IMR-90 (cell line): ENCODE measurements at regions not wholly inside any gene's neighbourhood (a gene's known extent, or its start where the extent isn't known, plus 50 kb on each side); places are given as distances from the start of the nearest gene placed in this dataset.

ENCODE experiments used
- ATAC-seq: fragments of 200-7000 bp; cut with Tn5 transposase; 2 replicates; pipeline ENCODE4 v1.9.1; 2020; ENCODE audit warnings: low read depth, mild to moderate bottlenecking, moderate library complexity
- BruUV-seq: library from RNA; stranded (reverse); fragments of 400-500 nt; replicated peaks from 2 replicates; lab custom pipeline; 2021; lab: Mats Ljungman, UMichigan
- CTCF ChIA-PET: fragments of 300-600 bp; formaldehyde crosslinking; extraction: SDS; loops from one replicate; lab custom pipeline; 2021; ENCODE audit warnings: antibody characterized with exemption; lab: Yijun Ruan, JAX
- POLR2A ChIA-PET: fragments of 300-600 bp; sonication (Branson Sonifier 250); formaldehyde crosslinking; loops from one replicate; lab custom pipeline; 2022; ENCODE audit warnings: antibody characterized with exemption; ENCODE audit not compliant: unreplicated experiment; lab: Charles Lee
- DNase-seq: peaks from one replicate; pipeline ENCODE4 v3.0.0; 2013
- H2AFZ ChIP-seq: replicated peaks from 2 replicates; pipeline ENCODE3; 2013; ENCODE audit warnings: low read length, mild to moderate bottlenecking; ENCODE audit not compliant: poor library complexity
- H2AK5ac ChIP-seq: 2 replicates; pipeline ENCODE4 v1.6.1; 2013; ENCODE audit warnings: low read depth, low read length, inconsistent platforms
- H2AK9ac ChIP-seq: replicated peaks from 2 replicates; pipeline ENCODE3; 2013; ENCODE audit warnings: mild to moderate bottlenecking, low read depth, low read length, moderate library complexity; ENCODE audit not compliant: poor library complexity
- H2BK120ac ChIP-seq: 2 replicates; pipeline ENCODE4 v1.6.1; 2013; ENCODE audit warnings: low read depth, low read length, inconsistent platforms
- H2BK15ac ChIP-seq: 3 replicates; pipeline ENCODE4 v1.6.1; 2013; ENCODE audit warnings: low read depth, low read length, inconsistent platforms
- H2BK20ac ChIP-seq: 2 replicates; pipeline ENCODE4 v1.6.1; 2013; ENCODE audit warnings: low read depth, mild to moderate bottlenecking, inconsistent platforms, low read length, moderate library complexity
- H2BK5ac ChIP-seq: 2 replicates; pipeline ENCODE4 v1.6.1; 2013; ENCODE audit warnings: mild to moderate bottlenecking, low read depth, low read length, inconsistent platforms; ENCODE audit not compliant: poor library complexity, severe bottlenecking
- H3K14ac ChIP-seq: replicated peaks from 2 replicates; pipeline ENCODE4 v1.6.1; 2013; ENCODE audit warnings: low read depth, low read length, inconsistent platforms
- H3K18ac ChIP-seq: 2 replicates; pipeline ENCODE4 v1.6.1; 2013; ENCODE audit warnings: low read depth, low read length, control low read depth
- H3K23ac ChIP-seq: 2 replicates; pipeline ENCODE4 v1.6.1; 2013; ENCODE audit warnings: low read depth, low read length, inconsistent platforms
- H3K27ac ChIP-seq: 2 replicates; pipeline ENCODE4 v1.5.1; 2013; ENCODE audit warnings: mild to moderate bottlenecking, control low read depth, low read length; ENCODE audit not compliant: insufficient read depth
- H3K27me3 ChIP-seq: 2 replicates; pipeline ENCODE4 v1.6.1; 2013; ENCODE audit warnings: low read length; ENCODE audit not compliant: control insufficient read depth, insufficient read depth
- H3K36me3 ChIP-seq: 2 replicates; pipeline ENCODE4 v1.6.1; 2013; ENCODE audit warnings: low read length, mixed read lengths; ENCODE audit not compliant: control insufficient read depth, insufficient read depth
- H3K4ac ChIP-seq: 2 replicates; pipeline ENCODE4 v1.6.1; 2013; ENCODE audit warnings: low read depth, low read length, inconsistent platforms
- H3K4me1 ChIP-seq: 2 replicates; pipeline ENCODE4 v1.6.1; 2013; ENCODE audit warnings: low read length, mixed read lengths; ENCODE audit not compliant: control insufficient read depth, insufficient read depth
- H3K4me2 ChIP-seq: 2 replicates; pipeline ENCODE4 v1.6.1; 2013; ENCODE audit warnings: low read depth, mild to moderate bottlenecking, control low read depth, low read length, moderate library complexity
- H3K4me3 ChIP-seq: 2 replicates; pipeline ENCODE4 v1.5.1; 2013; ENCODE audit warnings: low read depth, mild to moderate bottlenecking, control low read depth, low read length, moderate library complexity; ENCODE audit not compliant: insufficient read depth
- H3K56ac ChIP-seq: 2 replicates; pipeline ENCODE4 v1.6.1; 2013; ENCODE audit warnings: low read length, inconsistent platforms; ENCODE audit not compliant: insufficient read depth; ENCODE audit errors: extremely low read depth
- H3K79me1 ChIP-seq, 2 experiments: 2 replicates each; pipeline ENCODE4 v1.6.1; 2013; ENCODE audit warnings: low read length in 2 of 2, inconsistent platforms in 1 of 2, low read depth in 1 of 2
- H3K9ac ChIP-seq: 2 replicates; pipeline ENCODE4 v1.6.1; 2013; ENCODE audit warnings: low read depth, low read length, control low read depth
- H3K9me1 ChIP-seq: 2 replicates; pipeline ENCODE4 v1.6.1; 2013; ENCODE audit warnings: low read length, inconsistent platforms; ENCODE audit not compliant: insufficient read depth
- H3K9me3 ChIP-seq: 2 replicates; pipeline ENCODE4 v1.6.1; 2013; ENCODE audit warnings: low read length; ENCODE audit not compliant: control insufficient read depth, insufficient read depth
- H4K20me1 ChIP-seq: 2 replicates; pipeline ENCODE4 v1.6.1; 2013; ENCODE audit warnings: low read length, inconsistent platforms; ENCODE audit not compliant: insufficient read depth
- H4K5ac ChIP-seq: 2 replicates; pipeline ENCODE4 v1.6.1; 2013; ENCODE audit warnings: mild to moderate bottlenecking, low read depth, low read length, control low read depth
- H4K8ac ChIP-seq, 2 experiments: 2 replicates each; pipeline ENCODE4 v1.6.1; 2013; ENCODE audit warnings: low read depth in 2 of 2, low read length in 2 of 2, control low read depth in 1 of 2, inconsistent platforms in 1 of 2
- H4K91ac ChIP-seq: 2 replicates; pipeline ENCODE4 v1.6.1; 2013; ENCODE audit warnings: low read depth, low read length, inconsistent platforms; ENCODE audit not compliant: insufficient read depth
- BHLHE40 ChIP-seq: fragments of 150-350 bp; IDR thresholded peaks from 2 replicates; pipeline ENCODE4 v1.6.1; 2016; ENCODE audit warnings: mild to moderate bottlenecking, low read depth, low read length
- CEBPB ChIP-seq: IDR thresholded peaks from 2 replicates; pipeline ENCODE4 v1.6.1; 2012; ENCODE audit warnings: low read depth, low read length, improper control_type of control experiment
- FOS ChIP-seq: fragments of 150-350 bp; IDR thresholded peaks from 2 replicates; pipeline ENCODE4 v1.6.1; 2016; ENCODE audit warnings: low read depth, low read length
- POLR2A ChIP-seq: IDR thresholded peaks from 2 replicates; pipeline ENCODE4 v1.6.1; 2012; ENCODE audit warnings: mild to moderate bottlenecking, low read depth, low read length
- RFX5 ChIP-seq: IDR thresholded peaks from 2 replicates; pipeline ENCODE4 v1.8.0; 2012; ENCODE audit warnings: low read depth, mild to moderate bottlenecking, low read length, moderate library complexity
- SMC3 ChIP-seq: fragments of 150-350 bp; IDR thresholded peaks from 2 replicates; pipeline ENCODE4 v1.6.1; 2016; ENCODE audit warnings: low read depth, mild to moderate bottlenecking, antibody characterized with exemption, low read length, moderate library complexity
- WGBS, 2 experiments: methylation state at CpG; one replicate each; pipeline versions ENCODE4 v1.1.5 to v1.1.7; 2013; ENCODE audit warnings: missing lambda C conversion rate in 2 of 2; ENCODE audit not compliant: insufficient read length in 1 of 2; ENCODE audit errors: extremely low coverage in 2 of 2; 5-methylcytosine and 5-hydroxymethylcytosine counted together
- dilution Hi-C: fragments of 300-500 bp; cut with HindIII; formaldehyde crosslinking; loops from one replicate; pipeline ENCODE4 v1.14.3; 2018; ENCODE audit warnings: low sequenced_read_pairs; ENCODE audit not compliant: unreplicated experiment
- in situ Hi-C: fragments of 300-500 bp; cut with MboI; formaldehyde crosslinking; loops from 3 replicates; pipeline ENCODE4 v1.14.3; 2019; ENCODE audit warnings: low sequenced_read_pairs, inconsistent platforms, mixed read lengths
- intact Hi-C: fragments of 100-400 bp; cut with micrococcal nuclease; formaldehyde crosslinking; loops from 2 replicates; pipeline ENCODE4 v1.10.0; 2022

GRCh38 chr3:139778682-139779233, 101.0 kb upstream of the NMNAT3 start:
- BruUV-seq, result no TSS peak
- H3K4me3 ChIP-seq, result no peak overlapping the region
- no peak overlapping the region for H3K23ac ChIP-seq
- no peak overlapping the region for H4K91ac ChIP-seq
- no peaks in the 10 kb centered on the region for H3K9me3 ChIP-seq
- intact Hi-C loops (no loop called here), in situ Hi-C loops (no loop called here), dilution Hi-C loops (no loop called here)
- TF ChIP-seq POLR2A (no peak), FOS (no peak), BHLHE40 (no peak), RFX5 (no peak), CEBPB (no peak), SMC3 (no peak)
- WGBS, 2 experiments, result no CpG with 5 or more reads among the region's 10 CpGs
- no peak overlapping the region for H3K4ac ChIP-seq
- DNase-seq (no peak), ATAC-seq (no peak)
- H3K56ac ChIP-seq, result no peak overlapping the region
- H4K5ac ChIP-seq, result no peak overlapping the region
- no peak overlapping the region for H4K8ac ChIP-seq
- H3K9ac ChIP-seq, result no peak overlapping the region
- H2AK5ac ChIP-seq, result no peak overlapping the region
- no peaks in the 10 kb centered on the region for H3K36me3 ChIP-seq
- no peak overlapping the region for H3K18ac ChIP-seq
- no peaks in the 10 kb centered on the region for H4K20me1 ChIP-seq
- no peak overlapping the region for H2BK15ac ChIP-seq
- no peak overlapping the region for H2AFZ ChIP-seq
- H3K79me1 ChIP-seq, result no peaks in the 10 kb centered on the region
- CTCF ChIA-PET, result no interaction called here
- no peak overlapping the region for H3K14ac ChIP-seq
- H2AK9ac ChIP-seq, result no peak overlapping the region
- no peak overlapping the region for H2BK5ac ChIP-seq
- no peak overlapping the region for H3K27ac ChIP-seq
- H2BK20ac ChIP-seq, result no peak overlapping the region
- POLR2A ChIA-PET, result no interaction called here
- H2BK120ac ChIP-seq, result no peak overlapping the region
- no peaks in the 10 kb centered on the region for H3K9me1 ChIP-seq
- no peaks in the 10 kb centered on the region; the same call in 1 of the 2 replicates for H3K27me3 ChIP-seq
- H3K4me1 ChIP-seq, result no peaks in the 10 kb centered on the region
- H3K4me2 ChIP-seq, result no peak overlapping the region
